SK-N-SH (cell line): ENCODE measurements at regions not wholly inside any gene's neighbourhood (a gene's known extent, or its start where the extent isn't known, plus 50 kb on each side); places are given as distances from the start of the nearest gene placed in this dataset.

Experiments
- GABPA ChIP-seq: IDR thresholded peaks from 2 replicates; pipeline ENCODE4 v1.4.0; 2012; ENCODE audit warnings: low read depth, mild to moderate bottlenecking
- NFIC ChIP-seq: IDR thresholded peaks from 2 replicates; pipeline ENCODE4 v1.4.0; 2012; ENCODE audit warnings: borderline replicate concordance
- SIN3A ChIP-seq: IDR thresholded peaks from 2 replicates; pipeline ENCODE4 v1.6.1; 2012; ENCODE audit warnings: low read depth, mild to moderate bottlenecking, low read length, moderate library complexity, borderline replicate concordance
- TAF1 ChIP-seq: IDR thresholded peaks from 2 replicates; pipeline ENCODE4 v1.6.1; 2012; ENCODE audit warnings: low read depth, mild to moderate bottlenecking, low read length, moderate library complexity, borderline replicate concordance

- TF ChIP-seq GABPA (no peak), SIN3A (no peak), NFIC (no peak), TAF1 (no peak)
These were observed 91.4 kb upstream of the TPTE start for GRCh38 chr21:10430005-10430404.
